HS-5 (cell line): ENCODE measurements at regions not wholly inside any gene's neighbourhood (a gene's known extent, or its start where the extent isn't known, plus 50 kb on each side); places are given as distances from the start of the nearest gene placed in this dataset.

ENCODE experiments used
- DNase-seq: peaks from one replicate; pipeline ENCODE4 v3.0.0-alpha.2; 2012; ENCODE audit warnings: low read depth

DNA sequence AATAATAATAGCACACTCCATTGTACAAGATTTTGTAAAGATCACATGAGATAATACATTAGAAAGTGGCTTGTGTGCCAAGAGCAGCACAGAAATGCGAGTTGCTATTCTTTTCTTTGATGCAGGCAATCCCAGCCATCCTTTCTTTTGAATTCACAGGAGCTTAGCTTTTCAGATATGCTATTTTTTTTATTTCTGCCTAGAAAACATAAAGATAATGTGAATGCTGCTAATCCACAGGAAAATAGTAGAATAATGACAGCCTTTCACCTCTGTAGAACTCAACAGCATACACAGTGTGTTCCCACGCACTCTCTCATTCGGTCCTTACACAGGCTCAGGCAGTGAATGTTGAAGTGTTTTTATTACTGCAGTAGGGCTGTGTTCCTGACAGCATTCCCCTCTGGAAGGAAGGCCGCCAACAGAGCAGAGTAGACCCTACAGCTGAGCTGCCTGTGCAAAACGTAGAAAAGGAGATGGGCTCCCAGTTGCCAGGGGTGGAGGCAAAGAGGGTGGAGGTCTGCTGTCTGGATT lies 138.8 kb upstream of the TAPT1 start:
- DNase-seq, result no peak

DNA sequence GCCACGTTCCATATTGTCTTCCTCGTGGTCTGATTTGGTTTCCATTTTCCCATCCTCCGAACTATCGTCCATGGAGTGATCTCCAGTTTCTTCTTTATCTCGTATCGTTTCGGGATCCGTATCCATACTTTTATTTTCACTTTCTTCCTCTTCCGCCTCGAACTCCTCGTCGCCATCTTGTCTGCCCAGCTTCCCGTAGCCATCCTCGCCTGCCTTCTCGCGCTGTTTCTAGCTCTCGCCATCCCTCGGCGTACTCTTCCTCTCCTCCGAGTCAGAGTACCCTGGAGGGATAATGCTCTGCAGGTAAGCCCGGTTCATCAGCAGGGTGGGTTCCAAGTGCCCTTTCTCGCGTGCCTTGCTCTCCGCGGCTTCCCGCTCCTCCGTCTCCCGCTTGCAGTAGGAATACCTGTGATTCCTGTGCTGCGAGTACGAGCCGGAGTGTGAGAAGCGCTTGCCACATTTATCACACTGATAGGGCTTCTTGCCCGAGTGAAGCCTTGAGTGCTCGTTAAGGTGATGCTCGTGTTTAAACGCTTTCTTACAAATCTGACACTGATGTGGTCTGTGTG lies 134.5 kb upstream of the TAPT1 start:
- no peak for DNase-seq

DNA sequence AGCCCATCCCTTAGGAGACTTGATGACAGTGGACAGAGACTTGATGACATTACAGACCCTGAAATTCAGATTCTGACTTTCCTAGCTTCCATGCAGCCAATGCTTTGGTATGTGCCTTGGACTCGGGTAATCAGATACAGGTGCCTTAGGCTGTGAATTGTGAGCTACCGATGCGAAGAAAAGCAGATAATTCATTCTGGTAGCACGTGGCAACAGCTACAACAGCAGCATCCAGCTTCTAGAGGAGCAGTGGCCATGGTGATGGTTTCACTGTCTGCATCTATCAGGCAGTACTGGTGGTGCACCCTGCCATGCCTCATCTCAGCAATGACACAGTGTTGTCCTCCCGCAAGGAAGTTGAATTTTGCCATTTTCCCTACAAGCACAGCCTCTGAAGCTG lies 126.9 kb upstream of the TAPT1 start:
- DNase-seq, result no peak

DNA sequence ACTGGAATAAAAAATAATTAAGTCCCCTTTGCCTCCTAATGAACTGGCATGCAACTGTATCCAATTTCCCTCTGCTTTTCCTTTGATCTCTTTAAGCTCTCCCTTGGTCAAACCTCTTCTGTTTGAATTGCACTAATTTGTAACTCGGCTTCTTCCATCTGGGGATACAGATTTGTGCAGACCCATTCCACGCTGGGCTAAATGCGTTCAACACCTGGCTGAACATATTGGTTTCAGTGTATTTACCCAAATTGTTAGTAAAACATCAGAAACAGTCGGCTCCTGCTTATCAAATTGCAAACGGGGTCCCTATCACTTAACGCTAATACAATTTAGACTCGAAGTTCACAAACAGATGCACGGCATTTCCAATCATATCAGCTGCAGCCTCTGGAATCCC lies 124.9 kb upstream of the TAPT1 start:
- DNase-seq, result no peak

DNA sequence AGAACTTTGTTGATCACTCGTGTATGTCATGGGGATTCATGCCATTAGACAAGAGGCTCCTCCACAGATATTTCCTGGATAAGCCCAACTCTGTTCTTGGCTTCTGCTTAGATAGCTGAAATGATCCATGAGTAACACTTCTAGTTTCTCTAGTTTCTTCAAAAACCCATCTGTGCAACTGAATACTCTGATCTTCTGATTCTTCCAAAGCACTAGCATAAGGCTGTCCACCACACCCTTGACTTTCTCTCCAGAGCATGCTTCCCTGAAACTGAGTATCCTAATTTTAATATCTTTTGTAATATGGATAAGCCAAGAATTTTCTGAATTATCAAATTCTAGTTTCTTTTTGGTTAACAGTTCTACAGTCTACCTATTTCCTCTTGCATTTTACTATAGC lies 118.6 kb upstream of the TAPT1 start:
- DNase-seq, result no peak

DNA sequence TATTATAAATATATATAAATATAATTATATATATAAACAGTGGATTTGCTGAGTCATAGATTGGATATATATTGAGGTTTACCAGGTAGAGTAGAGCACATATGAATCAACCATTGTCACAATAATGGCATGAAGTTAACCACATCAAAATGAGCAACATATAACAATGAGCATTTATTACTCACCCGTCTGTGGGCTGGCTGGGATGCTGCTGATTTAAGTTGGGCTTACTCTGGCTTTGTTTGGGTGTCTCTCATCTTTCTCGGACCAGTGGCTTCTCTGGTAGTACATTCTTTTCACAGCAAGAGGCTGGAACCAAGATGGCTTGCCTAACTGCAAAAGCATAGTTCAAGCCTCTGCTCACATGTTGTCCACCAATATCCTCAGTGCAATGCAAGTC lies 111.7 kb upstream of the TAPT1 start:
- DNase-seq, result peak; percentile 10

DNA sequence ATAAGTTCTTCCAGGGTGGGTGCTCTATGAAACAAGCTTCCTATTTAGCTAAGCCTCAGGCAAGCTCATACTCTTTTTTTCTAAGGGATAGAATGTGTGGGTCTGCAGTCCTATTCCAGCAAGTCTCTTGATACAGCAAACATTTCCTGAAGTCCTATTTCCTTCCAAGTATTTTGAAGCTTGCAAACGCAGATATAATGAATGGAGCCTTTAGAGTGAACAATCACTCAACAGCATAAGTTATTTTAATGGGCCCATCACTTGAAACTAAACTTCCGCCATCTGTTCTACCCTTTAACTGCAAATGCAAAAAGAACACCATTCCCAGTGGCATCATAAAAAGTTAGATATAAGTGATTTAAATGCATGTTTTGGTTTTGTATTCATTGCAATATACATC lies 108.3 kb upstream of the TAPT1 start:
- no peak for DNase-seq

DNA sequence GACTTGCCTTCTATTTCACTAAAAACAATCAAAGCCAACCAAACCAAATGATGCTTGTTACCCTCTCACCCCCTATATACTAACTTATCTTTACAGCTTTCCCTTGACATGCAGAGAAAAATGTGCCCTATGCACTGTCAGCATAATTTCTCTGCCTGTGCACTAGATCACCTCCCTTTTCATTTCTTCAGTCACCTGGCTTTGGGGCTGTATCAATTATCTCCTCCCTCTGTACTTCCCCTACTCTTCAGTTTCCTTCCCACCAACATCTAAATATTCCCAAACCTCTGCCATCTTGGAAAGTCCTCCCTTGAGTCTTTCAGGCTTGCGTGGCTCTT lies 103.5 kb upstream of the TAPT1 start:
- no peak for DNase-seq

DNA sequence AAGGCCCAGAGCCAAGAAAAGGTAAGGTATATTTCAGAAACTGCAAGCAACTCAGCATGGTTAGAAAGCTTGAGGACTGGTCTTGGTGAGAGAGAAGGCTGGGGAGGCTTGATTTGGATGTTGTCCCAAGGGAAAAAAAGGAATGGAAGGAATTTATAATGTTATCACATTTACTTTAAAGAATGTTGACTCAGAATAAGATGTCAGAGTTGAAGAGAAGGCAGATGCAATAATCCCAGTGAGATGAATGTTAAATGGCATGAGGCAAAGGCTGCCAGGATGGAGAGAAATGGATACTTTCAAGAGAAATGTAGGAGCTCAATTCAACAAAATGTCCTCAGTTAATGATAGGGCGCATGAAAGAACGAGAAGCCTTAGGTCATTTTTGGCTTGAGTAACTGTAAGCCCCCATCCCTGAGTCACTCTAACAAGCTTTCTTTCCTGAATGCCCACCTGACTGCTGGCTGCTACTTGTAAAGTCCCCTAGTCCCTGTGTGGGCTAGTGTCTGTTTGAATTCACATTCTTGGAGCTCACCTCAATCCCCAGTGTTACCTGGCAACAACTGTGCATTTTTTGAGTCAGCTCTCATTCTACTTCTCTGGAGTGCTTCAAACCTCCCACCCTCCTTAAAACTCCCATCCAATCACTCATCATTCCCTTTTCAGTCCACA lies 103.0 kb upstream of the TAPT1 start:
- no peak for DNase-seq

DNA sequence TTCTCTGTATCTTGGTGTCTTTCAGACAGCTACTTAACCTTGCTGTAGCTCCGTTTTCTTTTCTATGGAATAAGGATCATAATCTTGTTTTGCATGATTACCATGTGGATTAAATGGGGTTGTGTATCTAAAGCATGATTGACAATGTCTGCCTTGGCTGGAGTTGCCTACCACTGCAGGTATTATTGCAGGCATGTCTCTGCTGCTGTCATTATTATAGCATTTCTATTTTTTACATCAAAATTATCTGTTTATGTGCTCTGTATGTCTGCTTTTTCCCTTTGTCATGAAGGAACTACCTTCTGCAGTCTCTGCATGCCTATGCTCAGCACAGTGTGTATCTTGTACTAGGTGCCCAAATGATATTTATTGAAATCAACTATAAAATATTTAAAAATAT lies 95.9 kb upstream of the TAPT1 start:
- DNase-seq, result no peak

DNA sequence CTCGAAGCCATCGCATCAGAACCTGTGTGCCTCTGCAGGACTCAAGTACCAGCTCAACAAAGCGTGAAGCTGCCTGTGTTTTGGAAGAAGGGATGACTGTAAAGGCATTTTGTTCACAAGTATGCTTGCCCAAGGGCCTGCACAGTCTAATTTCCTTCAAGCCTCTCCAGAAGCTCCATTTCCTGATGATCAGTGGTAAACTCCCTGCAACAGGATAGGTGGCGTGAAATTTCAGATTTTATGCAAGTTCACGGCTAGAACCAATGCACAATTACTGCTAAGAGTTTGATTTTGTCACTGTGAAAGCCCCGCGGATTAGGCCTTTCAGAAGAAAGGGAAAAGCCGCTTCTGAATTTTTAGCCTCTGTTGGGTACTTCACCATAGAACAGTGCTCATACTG lies 89.2 kb upstream of the TAPT1 start:
- no peak for DNase-seq

DNA sequence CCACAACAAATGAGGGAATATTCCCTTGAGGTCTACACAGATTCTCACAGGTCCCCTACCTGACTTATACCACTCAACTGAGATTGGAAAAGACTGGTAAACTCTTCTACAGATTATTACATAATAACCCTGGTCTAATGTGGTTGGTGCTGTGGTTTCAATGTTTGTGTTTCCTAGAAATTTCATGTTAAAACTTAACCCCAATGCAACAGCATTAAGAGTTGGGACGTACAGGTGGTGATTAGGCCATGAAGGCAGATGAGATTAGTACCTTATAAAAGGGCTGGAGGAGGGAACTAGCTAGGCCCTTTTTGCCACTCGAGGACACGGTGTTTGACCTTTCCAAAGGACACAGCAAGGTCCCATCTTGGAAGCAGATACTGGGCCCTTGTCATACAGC lies 84.3 kb upstream of the TAPT1 start:
- no peak for DNase-seq

DNA sequence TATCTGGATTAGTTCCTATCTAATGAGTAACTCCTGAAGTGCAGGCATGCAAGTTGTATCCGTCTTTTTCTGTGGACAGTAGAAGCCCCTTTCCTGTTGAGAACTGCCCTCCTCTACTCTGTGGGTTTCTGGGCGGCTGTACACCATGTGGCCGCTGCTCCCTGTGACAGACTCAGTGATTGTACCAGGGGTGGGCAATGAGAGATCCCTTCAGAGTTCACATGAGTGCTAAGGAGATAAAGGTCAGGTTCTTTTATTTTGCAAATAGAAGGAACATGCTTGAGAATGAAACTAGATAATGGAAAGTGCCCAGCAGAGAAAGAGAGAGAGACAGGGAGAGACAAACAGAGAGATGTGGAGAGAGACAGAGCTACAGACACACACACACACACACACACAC lies 76.4 kb upstream of the TAPT1 start:
- no peak for DNase-seq

DNA sequence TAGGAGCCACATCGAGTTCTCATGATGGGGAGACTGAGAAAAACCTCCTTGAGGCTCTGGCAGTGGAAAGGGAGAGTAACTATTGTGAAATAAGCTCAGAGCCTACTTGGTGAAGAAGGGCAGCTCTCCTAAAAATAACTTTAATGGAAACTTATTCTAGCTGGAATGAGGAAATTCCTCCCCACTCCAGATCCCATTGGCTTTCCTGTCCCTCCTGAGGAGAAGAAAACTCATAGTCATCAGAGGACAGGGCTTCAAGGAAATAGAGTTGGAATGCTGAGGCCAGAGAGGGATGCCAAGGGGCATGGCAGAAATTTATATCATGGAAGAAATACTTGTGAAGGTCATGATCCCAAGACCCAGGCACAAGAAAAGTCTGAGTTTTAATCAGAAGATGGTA lies 70.7 kb upstream of the TAPT1 start:
- DNase-seq, result no peak

DNA sequence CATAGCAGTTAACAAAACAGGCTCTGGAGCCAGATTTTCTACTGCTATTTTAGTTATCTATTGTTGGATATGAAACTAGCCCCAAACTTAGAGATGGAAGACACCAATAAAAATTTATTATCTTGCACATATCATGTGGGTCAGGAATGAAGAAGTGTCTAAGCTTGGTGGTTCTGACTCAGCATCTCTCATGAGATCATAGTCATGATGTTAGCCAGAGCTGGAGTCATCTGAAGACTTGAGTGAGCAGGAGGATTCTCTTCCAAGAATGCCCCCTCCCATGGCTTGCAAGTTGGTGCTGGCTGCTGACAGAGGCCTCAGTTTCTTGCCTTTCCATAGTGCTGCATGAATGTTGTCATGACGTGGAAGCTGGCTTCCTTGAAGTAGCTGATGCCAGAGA lies 68.2 kb upstream of the TAPT1 start:
- no peak for DNase-seq

DNA sequence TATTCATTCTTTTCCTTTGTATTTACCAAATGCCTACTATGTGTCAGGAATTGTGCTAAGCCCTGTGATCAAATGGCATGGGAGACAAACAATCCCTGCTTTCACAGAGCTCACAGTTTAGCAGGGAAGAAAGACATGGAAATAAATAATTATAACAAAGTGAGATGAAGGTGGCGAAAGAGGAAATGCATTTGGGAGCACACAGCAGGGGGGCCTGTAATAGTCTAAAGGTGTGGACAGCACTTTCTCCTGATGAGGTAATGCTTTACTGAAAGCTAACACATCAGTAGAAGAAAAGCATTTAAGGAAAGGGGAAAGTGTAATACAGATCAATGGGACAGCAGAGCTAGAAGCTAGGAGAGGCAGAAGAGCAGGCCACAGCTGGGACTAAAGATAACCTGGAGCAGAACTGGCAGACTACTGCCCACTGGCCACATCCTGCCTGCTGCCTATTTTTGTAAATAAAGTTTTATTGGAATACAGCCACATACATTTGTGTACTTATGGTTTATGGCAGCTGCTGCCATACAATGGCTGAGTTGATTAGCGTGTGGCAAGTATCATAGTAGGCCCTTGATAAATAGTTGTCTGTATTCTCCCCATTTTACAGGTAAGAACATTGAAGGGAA lies 67.1 kb upstream of the TAPT1 start:
- no peak for DNase-seq

DNA sequence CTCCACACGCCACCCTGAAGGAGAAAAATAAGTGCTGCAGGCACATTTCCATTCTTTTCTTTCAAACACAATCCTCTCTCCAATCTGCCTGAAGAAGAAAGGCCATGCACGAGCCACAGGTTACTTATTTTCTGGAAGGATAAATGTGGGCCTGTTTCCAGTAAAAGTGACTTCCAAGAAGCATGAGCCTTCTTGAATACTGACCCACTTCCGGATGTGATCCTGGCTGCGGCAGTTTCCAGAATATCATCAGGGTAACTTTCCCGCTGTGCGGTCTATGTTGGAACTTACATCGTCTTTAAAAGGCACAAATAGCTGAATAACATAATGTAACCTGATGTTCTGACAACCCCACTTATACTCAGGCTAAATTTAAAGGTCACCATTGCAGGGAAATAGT lies 66.3 kb upstream of the TAPT1 start:
- no peak for DNase-seq

DNA sequence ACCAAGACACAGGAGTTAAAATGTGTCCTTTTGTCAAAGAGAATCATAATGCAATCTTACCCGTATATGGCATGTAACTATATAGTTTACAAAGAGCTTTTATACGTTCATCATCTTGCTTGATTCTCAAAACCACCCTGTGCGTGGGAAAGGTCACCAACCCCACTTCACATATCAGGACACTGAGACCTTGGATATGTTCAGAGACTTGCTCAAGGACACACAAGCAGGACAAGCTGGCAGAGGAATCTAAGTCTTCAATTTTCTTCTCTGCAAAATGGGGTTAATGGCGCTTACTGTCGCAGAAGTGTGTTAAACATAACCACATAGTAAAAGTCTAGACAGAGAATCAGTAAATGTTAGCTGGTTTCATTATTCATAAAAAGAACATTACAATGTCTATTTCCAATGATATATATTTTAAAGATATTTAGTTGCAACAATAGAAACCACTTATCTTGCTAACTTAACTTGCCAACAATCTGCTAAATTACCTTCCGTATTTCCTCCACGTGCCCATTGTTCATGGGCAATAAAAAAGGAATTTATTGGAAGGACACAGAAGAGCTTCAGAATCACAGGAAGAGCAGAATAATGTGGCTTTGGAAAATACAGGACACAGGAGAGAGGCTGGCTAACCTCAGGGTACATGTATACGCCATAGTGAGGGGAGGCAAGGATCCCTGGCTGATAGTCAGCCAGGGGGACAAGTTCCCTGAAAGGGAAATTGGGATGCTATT lies 64.6 kb upstream of the TAPT1 start:
- no peak for DNase-seq

DNA sequence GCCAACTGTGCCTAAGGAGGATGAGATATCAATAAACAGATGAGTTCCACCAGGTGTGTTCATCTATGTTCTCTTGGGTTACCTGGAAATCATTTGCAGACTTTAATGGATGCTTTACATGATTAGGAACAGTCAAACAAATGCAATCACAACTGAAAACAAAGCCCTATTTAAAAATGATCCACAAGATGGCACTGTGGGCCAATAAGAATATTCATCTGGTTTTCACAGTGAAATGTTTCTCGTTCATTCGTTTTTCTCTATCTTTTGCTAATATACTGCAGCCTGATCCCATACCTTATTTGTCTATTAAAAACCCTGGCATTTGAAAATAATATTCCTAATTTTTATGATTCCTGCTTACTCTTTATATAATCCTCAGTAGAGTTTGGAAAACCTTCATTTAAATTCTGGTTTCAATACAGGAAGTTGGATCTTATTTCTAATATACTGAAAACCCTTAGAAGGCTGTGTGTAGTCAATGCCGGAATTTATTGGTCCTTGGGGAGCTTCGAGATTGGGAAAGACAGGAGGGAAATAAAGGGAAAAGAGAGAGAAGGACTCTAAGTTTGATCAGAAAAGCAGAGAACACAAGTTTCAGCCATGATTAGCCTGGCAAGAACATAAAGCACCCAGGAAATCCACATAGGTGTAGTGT lies 63.8 kb upstream of the TAPT1 start:
- DNase-seq, result no peak

DNA sequence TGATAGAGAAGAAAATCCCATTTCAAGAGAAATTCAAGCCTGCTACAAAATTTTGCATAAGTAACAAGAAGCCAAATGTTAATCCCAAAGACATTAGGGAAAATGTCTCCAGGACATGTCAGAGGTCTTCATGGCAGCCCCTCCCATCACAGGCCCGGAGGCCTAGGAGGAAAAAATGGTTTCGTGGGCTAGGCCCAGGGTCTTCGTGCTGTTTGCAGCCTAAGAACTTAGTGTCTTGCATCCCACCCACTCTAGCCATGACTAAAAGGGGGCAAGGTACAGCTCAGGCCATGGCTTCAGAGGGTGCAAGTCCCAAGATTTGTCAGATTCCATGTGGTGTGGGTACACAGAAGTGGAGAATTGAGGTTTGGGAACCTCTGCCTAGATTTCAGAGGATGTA lies 57.8 kb upstream of the TAPT1 start:
- DNase-seq, result no peak

DNA sequence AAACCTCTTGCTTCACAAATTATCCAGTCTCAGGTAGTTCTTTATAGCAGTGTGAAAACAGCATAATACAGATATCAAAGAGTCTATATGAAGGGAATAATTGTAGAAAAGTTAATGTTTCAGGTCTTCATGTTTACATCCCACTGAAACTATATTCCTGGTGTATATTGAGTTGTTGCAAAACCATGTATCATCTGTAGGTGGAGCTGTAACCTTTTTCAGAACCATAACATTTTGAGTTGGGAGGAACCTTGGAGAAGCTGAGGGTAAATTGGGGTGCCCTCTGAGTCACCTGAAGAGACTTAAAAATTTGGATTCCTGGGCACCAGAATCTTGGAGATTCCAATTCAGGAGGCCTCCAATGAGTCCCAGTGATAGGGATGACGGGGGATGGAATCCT lies 51.9 kb upstream of the TAPT1 start:
- no peak for DNase-seq
